H1 (cell line): ENCODE measurements at regions not wholly inside any gene's neighbourhood (a gene's known extent, or its start where the extent isn't known, plus 50 kb on each side); places are given as distances from the start of the nearest gene placed in this dataset.

Experiments used
- ATF3 ChIP-seq: IDR thresholded peaks from 2 replicates; pipeline ENCODE4 v1.6.1; 2011; ENCODE audit warnings: low read depth, mild to moderate bottlenecking, low read length; ENCODE audit not compliant: insufficient read depth
- HDAC2 ChIP-seq, 2 experiments: fragments of 300-600 bp in 1 of 2; sonication (generic) in 1 of 2; IDR thresholded peaks; 2 replicates each; pipeline ENCODE4 v1.6.1; 2011 to 2012; ENCODE audit warnings: low read depth in 2 of 2, low read length in 2 of 2, mild to moderate bottlenecking in 2 of 2, moderate library complexity in 2 of 2, borderline replicate concordance in 1 of 2, inconsistent platforms in 1 of 2

GRCh38 chr21:35370671-35371070, 321.6 kb upstream of the RUNX1 start (continued):
- TF ChIP-seq ATF3 (no peak), HDAC2 (IDR thresholded peaks at IDR 0.05; ENCODE audit: borderline replicate concordance in 1 of 2, low read depth in 2 of 2, low read length in 2 of 2) (no peak)
